GM19452 (cell line): ENCODE measurements at regions not wholly inside any gene's neighbourhood (a gene's known extent, or its start where the extent isn't known, plus 50 kb on each side); places are given as distances from the start of the nearest gene placed in this dataset.

Source experiments
- ATAC-seq: cut with Tn5 transposase; IDR thresholded peaks from one replicate; pipeline ENCODE4 v1.9.1; 2021; ENCODE audit not compliant: unreplicated experiment

DNA sequence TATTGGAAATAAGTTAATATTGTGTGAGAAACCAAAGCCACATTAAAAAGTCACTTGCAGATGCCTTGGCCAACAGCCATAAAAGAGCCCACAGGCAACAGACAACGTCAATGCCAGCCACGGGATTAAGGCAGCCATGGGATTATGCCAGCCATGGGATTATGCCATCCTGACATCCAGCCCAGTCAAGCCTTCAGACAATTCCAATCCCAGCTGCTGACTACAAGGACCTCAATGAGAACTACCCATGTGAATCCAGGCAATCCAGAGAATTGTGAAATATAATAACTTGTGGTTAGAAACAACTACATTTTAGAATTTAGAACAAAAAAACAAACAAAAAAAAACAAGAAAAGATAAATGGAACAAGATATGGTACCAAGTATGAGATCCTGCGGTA is 356.6 kb downstream of the EFNB2 start:
- no peak for ATAC-seq

DNA sequence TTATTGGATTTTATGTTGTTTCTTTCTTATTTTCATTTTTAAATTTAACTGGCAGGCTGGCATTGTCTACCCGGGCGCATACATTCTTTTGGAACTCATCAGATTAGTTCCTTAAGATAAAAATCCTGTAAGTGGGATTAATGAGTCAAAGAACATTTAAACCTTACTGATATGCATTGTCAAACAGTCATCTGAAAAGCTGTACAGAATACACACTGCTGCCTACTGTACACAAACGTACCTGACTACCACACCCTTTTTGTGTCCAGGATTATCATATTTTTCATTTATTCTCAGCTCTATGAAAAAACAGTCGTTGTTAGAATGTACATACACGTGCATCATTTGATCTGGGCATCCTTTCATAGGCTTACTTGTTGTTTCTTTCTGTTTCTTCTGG is 358.3 kb downstream of the EFNB2 start:
- ATAC-seq, result no peak

DNA sequence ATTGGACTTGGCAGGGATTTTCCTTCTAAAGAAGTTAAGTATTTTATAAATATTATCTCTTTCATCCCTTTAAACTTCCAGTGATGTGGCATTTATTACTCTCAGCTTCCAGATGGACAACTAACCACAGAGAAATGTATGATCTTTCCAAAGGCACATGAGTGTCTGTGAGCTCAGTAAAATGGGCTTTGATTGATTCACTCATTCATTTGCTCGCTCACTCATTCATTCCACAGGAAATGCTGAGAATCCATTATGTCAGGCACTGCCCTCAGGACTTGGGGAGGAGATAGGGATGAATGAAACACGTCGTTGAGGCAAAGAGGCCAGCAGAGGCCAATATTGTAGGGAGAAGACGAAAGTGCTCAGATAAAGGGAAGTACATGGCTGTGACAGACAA is 359.3 kb downstream of the EFNB2 start:
- ATAC-seq, result no peak

DNA sequence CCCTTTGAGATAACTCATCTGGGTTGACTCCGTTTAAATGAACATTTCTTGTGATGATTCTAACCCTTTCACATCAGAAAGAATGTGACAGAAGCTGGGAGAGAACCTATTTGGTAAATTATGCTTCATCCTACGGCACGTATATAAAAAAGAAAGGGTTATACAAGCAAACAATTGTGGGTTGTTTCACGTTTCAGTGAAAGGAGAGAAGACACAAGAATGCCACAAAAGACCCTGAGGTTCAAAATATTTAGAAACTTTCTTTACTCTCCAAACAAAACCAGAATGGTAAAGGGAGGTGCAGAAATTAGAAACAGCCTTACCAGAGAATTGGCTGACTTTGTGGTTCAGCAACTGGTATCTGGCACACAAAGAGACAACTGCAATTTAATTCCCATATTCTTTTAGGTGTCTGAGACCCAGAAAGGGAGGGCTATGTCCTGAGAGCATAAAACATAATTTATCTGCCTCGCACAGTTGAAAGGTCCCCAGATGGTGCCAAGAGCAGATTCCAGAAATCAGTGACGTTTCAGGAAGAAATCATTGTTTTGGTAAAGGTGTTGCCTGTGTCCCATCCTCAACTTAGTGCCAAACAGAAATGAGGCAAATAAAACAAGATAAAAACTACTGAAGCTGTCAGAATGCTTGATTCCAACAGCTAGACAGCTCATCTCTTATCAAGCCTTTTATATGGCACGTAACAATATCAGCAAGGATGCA is 361.4 kb downstream of the EFNB2 start:
- no peak for ATAC-seq

DNA sequence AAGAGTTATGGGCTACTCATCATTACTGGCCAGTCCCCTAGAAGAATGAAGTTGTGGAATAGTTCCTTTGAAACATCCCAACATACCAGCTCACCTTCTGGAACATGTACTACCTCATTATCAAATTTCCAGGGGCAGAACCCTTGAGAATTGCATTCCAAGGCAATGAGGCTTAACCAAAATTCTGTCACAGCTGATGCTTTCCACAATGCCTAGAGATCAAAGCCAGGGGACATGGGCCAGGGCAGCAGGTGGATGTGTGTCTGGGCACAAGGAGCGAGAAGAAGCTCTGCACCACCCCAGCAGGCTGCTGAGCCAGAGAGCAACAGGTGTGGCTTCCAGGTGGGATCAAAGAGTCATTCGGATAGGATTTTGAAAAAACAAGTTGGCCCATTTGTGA is 362.1 kb downstream of the EFNB2 start:
- no peak for ATAC-seq

DNA sequence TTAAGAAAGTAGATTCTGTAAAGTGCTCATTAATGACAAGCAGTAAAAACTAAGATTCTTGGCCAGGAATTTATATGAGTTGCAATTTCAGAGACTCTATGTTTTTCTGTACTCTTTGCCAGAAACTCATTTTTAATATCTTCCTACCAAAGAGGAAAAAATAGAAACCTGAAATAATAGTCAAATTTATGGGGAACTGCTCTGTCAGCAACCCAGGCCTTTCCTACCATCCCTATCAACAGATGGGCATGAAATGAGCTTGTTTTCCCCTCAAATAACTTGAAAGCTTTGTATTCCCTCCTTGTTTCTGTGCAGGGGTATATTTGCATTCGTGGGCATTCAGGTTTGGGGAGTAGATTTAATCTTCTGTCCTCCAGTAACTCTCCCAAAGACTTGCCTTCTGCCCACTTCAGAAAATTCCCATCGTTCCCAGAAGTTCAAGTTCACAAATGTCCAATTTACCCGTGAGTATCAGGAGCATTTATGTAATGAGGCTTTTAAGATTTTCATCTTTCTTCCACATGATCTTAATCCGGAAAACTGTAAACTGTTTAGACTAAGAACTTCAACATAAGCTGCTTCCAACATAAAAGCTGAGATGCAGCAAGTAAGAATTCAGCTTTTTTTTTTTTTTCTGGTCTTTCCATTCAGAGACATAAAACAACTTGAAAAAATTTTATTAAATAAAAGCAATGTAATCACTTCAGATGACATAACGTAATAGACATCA is 363.1 kb downstream of the EFNB2 start:
- no peak for ATAC-seq

DNA sequence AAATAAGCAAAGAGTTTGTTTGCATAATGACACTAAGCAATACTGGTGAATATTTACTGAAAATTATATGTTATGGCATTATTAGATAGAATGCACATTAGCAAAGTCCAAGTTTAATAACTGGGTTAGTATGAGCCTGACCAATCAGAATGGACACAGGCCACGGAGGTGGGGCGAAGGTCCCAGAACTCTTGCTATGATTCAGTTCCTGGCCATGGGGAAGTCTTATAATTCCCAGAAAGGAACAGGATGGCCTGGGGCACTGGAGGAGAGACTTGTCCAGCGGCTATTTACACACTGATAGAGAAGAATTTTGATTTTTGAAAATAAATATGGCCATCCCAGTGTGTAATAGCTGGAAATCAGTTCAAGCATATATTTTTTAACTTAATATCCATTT is 372.0 kb downstream of the EFNB2 start:
- no peak for ATAC-seq

DNA sequence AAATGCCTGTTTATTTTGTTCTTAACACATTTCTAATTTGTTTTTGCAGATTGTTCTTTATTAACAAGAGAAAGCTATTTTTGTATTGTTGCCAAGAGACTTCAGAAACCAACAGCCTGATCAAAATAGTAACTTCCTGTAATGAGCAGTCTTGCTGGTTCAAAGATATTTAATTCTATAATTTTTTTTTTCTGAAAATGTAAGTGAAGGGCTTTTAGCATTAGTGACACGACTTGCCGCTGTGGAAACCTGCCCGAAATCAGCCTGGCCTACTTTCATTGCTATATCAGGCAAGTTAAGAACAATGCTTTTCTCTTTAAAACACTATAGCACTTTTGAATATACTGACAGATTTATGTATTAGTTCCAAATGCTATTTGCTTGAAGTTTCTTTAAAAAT is 374.3 kb downstream of the EFNB2 start:
- ATAC-seq, result no peak

DNA sequence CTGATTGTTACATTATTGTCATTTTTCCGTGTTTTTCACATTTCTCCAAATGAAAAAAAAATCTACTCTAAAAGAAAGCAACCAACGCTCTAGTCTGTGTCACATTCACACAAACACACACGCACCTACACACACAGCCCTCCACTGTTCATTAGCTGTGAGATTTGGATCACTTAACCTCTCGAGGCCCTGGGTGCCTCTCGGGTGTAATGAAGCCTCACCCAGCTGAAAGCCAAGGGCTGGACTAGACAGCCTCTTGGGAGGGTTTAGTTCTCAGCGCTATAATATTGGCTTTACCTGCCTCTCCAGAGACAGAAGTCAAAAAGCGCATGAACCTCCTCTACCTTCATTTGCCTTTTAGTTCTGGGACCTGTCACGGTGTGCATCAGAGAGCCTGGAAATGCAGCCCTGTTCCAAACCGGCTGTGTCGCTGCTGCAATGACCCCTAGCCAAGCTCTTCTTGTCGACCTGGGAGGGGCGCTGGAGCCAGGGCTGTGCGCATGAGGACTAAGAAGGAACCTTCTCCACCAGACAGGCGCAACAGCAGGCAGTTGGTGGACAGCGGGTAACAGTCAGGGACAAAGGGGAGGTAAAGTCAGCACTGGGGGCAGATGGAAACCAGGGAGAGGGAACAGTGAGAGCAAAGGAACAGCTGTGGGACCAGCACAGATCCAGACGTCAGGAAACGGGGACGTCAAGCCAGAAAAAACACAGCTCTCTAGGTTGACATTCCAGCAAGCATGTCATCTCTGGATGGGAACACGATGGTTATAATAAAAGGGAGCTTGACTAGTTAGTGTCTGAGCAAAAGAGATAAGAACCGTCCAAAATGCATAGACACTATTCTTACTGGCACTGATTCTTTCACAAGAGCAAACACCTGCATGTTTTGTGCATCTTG is 375.9 kb downstream of the EFNB2 start:
- ATAC-seq, result no peak

DNA sequence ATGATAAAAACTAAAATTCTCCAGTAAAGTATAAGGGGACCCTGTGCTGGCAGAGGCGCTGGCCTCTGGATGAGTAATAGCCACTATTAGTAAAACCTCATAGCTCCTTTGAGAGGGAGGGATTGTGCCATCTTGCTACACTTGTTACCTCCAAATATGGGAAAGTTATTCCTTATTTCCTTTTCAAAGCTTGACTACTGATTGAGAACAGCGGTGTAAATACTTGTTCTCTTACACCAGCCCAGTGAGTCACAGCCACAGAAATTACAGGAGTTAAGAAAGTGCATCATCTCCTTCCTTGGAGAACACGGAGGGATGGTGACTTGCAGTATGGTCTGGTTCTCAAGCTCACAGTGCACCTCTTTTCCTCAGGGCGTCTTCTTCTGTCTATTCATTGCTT is 379.0 kb downstream of the EFNB2 start:
- no peak for ATAC-seq

DNA sequence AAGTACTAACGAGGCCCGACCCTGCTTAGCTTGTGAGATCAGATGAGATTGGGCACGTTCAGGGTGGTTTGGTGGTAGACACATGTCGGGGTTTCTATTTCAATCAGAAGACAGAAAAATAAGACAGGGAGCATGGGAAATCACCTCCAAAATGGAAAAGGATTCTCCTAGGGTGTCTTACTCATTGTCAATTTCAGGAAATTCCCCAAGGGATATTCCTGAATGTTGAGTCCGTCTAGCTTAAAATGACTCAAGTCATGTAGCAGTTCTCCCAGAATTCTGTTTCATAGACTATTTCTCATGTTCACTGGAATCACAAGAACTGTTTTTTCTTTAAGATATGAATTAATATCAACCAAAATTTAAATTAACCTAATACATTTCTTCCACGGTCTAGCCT is 380.1 kb downstream of the EFNB2 start:
- ATAC-seq, result no peak

DNA sequence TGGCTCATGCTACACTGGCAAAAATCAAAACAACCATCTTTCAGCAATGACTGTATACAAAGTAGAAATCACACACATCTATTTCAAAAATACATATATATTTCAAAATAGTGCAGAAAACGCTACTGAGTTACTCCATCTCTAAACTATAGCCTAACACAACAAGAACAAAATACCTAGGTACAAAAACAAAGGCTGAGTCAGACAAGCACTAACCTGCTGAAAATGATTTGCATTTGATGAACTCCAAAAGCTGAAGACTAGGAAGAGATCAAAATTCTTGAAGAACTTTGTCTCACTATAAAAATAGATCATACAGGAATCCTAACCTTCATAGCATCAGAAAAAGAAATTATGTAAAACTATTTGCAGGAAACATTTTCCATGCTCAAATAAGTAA is 381.6 kb downstream of the EFNB2 start:
- no peak for ATAC-seq

DNA sequence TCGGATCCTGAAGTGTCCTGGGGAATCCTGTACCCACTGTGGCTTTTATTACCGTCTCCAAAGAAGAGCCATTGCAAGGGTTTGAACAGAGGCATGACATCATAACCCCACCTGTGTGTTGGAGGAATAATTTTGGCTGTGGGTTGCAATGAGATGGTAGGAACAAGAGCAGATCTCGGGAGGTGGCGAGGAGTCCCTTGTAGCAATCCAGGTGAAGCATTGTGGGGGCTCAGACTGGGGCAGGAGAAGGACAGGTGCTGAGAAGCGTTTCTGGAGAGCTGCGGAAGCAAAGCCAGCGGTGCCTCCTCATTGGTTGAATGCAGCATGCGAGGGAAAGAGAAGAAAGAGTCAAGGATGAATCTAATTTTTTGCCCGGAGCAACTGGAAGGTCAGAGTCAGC is 382.4 kb downstream of the EFNB2 start:
- no peak for ATAC-seq

DNA sequence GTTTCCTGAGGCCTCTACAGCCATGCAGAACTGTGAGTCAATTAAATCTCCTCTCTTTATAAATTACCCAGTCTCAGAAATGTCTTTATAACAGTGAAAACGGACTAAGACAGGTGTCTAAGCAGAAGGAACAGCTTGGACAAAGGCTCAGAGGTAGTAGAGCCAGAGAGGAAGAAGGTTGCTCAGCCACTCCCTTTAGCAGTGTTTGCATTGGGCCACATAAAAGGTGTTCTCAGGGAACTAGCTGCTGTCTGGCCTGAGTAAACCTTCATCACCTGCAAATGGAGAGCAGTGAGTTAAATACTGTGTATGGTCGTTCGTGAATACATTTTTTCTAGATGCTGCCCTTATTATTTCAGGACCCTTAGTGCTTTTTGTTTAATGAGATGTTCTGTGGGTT is 383.4 kb downstream of the EFNB2 start:
- ATAC-seq, result no peak

DNA sequence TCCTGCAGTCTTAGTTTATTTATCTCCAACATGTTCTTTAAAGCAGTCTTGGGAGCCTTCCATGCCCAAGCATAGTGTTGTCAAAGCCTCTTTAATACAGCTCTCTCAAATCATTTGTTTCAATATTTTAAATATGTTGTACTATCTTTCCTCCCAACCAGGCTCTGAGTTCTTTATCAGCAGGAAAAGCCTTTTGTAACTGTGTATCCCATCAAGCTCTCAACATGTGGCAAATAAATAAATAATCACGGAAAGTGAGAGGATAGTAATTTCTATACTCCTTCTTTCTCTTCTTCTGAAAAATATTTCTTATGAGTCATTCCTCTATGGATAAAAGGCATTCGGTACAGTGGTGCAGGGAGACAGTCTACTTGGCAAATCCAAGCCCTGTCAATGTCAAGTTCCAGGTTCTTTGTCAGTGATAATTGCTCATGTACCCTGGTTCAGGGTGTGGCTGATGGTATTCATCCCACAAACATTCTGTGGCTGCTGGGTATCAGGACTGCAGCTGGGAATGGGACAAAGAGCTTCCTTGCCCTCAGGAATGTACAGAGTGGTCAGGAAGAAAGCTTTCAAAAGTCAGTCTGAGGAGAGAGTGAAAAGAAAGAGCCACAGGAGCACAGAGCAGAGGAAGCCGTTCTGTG is 384.3 kb downstream of the EFNB2 start:
- ATAC-seq, result no peak

DNA sequence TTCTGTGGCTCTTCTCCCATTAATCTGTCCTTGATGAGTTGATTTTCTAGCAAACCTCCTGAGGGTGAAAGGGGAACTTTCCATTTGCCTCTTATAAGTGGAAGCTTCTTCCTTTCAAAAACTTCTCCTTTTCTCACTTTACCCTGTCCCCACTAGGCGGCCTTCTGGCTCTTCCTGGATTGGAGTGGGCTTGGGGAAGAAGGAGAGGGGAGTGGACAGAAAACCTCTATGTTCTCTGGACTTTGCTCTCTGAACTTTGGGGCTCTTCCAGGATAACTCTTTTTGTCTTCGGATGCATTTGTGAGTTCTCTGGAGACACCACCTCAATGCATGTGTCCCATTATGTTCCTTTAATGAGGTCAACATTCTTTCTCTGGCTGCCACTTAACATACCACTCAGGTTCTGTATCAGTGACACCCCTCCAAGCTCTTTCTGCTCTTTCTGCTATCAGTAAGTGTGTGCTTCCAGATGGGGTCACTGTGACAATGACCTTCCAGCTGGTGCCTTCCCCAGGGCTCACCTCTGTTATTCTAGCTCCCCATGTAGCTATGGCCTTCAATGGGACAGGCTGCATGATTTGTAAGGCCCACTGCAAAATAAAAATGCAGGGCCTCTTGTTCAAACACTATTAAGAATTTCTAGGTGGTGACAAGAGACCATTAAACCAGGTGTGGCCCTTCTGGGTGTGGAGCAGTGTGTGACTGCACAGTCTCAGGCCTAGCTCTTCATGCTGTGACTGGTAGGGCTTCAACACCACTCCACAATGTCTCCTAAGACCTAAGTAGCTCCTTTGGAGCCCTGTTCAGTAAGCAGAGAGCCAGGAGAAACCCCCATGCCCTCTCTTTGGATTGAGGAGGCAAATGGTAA is 389.2 kb downstream of the EFNB2 start:
- ATAC-seq, result no peak

DNA sequence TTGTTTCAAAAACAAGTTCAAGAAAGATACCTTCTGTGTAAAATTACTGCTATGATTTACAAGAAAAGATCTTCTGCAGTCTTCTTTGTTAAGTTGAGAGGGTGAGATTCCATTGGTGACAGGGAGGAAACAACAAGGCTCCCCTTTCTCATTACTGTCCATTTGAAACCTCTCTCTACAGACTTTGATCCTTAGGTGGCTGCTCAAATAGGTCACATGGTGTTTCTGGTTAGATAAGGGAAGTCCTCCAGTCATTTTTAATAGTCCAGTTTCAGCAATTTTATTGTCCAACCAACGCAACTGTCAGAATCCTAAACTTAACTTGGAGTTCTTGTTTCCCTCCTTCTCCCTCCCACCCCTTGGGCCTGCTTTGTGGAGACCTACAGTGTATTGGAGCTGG is 390.4 kb downstream of the EFNB2 start:
- ATAC-seq, result no peak

DNA sequence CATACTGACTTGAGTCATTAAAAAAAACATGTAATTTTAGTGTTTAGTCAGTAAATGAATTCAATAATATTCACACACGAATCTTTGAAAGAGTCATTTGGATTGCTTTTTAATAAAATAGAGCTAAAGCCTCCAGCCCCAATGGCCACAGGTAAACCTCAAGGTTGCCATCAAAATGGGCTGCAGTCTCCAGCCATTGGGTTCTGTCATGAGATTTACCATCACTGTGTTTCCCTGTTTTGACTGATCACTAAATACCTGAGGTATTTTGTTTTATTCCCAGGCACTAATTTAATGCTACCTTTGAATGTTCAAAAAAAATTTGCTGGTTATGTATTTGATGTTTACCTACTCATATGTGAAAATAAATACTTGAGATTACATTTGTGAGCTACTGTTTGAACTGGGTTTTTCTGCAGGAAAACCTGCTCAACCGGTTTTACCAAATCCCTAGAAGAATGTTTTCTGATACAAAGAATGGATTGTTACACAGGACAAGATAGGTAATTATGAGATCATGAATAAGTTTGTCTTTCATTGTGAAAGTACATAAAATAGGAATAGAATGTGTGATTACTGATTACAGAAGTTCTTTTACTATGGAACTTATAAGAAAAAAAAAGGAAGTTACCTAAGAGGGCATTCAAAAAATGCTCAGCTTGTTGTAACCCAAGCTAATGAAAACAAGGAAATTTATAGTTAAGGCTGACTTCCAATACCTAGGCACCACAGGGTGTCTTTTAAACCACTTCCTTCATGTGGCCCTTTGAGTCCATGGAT is 391.3 kb downstream of the EFNB2 start:
- no peak for ATAC-seq

DNA sequence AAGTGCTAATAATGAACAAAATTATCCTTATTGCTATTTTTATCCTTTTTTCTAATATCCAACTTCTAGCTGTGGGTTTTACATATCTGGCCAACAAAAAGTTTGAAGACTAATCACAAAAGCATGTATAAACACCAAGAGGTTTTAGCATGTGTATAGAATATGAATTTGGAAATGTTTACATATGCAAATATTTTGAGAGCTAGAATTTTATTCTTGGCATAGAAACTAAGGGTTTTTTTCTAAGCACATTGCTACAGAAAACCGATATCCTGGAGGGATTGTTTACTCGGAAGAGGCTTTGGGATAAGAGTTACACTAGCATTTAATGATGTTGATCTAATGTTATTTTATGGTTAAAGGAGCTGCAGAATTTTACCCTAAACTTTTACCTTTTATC is 392.1 kb downstream of the EFNB2 start:
- no peak for ATAC-seq

DNA sequence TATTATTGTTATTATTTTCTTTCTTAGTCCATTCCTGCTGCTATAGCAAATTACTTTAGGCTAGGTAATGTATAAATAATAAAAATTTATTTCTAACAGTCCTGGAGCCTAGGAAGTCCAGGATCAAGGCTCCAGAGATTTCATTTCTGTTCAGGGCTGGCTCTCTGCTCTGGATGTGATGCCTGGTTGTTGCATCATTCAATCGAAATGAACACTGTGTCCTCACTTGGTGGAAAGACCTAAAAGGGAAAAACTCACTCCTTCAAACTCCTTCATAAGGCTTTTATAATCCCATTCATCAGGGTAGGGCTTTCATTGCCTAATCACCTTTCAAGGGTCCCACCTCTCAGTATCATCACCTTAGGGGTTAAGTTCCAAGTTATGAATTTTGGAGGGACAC is 395.0 kb downstream of the EFNB2 start:
- ATAC-seq, result no peak
